Mesothelial cell of epicardium (in vitro differentiated cells): ENCODE measurements at regions not wholly inside any gene's neighbourhood (a gene's known extent, or its start where the extent isn't known, plus 50 kb on each side); places are given as distances from the start of the nearest gene placed in this dataset.

ENCODE experiments used
- DNase-seq, 2 experiments: peaks; one replicate each; pipeline ENCODE4 v3.0.0; 2021; ENCODE audit warnings: low spot score in 2 of 2; ENCODE audit not compliant: unreplicated experiment in 2 of 2
- H3K27ac Mint-ChIP-seq: 2 replicates; pipeline ENCODE4 v1.8.0; 2021; ENCODE audit warnings: mixed read lengths
- H3K27me3 Mint-ChIP-seq: 2 replicates; pipeline ENCODE4 v1.8.0; 2021; ENCODE audit warnings: low read depth, mixed read lengths
- H3K36me3 Mint-ChIP-seq: 2 replicates; pipeline ENCODE4 v1.8.0; 2021; ENCODE audit warnings: mixed read lengths
- H3K4me1 Mint-ChIP-seq: 2 replicates; pipeline ENCODE4 v1.8.0; 2021; ENCODE audit warnings: mixed read lengths
- H3K4me3 Mint-ChIP-seq: 2 replicates; pipeline ENCODE4 v1.8.0; 2021; ENCODE audit warnings: mild to moderate bottlenecking, moderate library complexity, mixed read lengths
- H3K9me3 Mint-ChIP-seq: 2 replicates; pipeline ENCODE4 v1.8.0; 2021; ENCODE audit warnings: mixed read lengths
- CTCF ChIP-seq: fragments of 200-600 bp; sonication (generic); IDR thresholded peaks from one replicate; pipeline ENCODE4 v1.5.0; 2021; ENCODE audit warnings: antibody characterized with exemption; ENCODE audit not compliant: unreplicated experiment

- no peak for TF ChIP-seq CTCF
- no peak for DNase-seq
- Mint-ChIP-seq H3K27me3 (no peaks in the 10 kb centered on the region), H3K4me3 (no peak overlapping the region), H3K9me3 (peaks cover 53% of the 10 kb centered on the region), H3K4me1 (no peaks in the 10 kb centered on the region), H3K36me3 (peaks cover 19% of the 10 kb centered on the region), H3K27ac (no peak overlapping the region)
Observed at GRCh38 chr2:83764447-83765005, 694.6 kb downstream of the SUCLG1 start.

- Mint-ChIP-seq H3K4me1 (peaks cover 26% of the 10 kb centered on the region), H3K4me3 (no peak overlapping the region), H3K27ac (no peak overlapping the region), H3K27me3 (no peaks in the 10 kb centered on the region), H3K9me3 (peaks cover 33% of the 10 kb centered on the region), H3K36me3 (peaks cover 15% of the 10 kb centered on the region)
- DNase-seq = no peak
- TF ChIP-seq CTCF = no peak
Observed at GRCh38 chr2:83757329-83757728, 701.8 kb downstream of the SUCLG1 start.

- H3K27ac Mint-ChIP-seq = no peak overlapping the region
- peaks cover 15% of the 10 kb centered on the region for H3K36me3 Mint-ChIP-seq
- no peaks in the 10 kb centered on the region for H3K27me3 Mint-ChIP-seq
- peaks cover 26% of the 10 kb centered on the region for H3K4me1 Mint-ChIP-seq
- H3K9me3 Mint-ChIP-seq = peaks cover 31% of the 10 kb centered on the region
- TF ChIP-seq CTCF = no peak
- DNase-seq = no peak
- no peak overlapping the region for H3K4me3 Mint-ChIP-seq
Observed at GRCh38 chr2:83756219-83756618, 702.9 kb downstream of the SUCLG1 start.

- no peak for DNase-seq
Observed at GRCh38 chr2:83747141-83747540, 711.9 kb downstream of the SUCLG1 start.

GRCh38 chr2:83744855-83745254, 714.2 kb downstream of the SUCLG1 start:
- H3K36me3 Mint-ChIP-seq = peaks cover 11% of the 10 kb centered on the region
- DNase-seq = no peak
- H3K9me3 Mint-ChIP-seq = peaks cover 27% of the 10 kb centered on the region
- H3K4me1 Mint-ChIP-seq = peaks cover 6% of the 10 kb centered on the region
- H3K27me3 Mint-ChIP-seq = no peaks in the 10 kb centered on the region
- TF ChIP-seq CTCF = no peak
- no peak overlapping the region for H3K27ac Mint-ChIP-seq
- H3K4me3 Mint-ChIP-seq = no peak overlapping the region

More at GRCh38 chr2:83747141-83747540, 711.9 kb downstream of the SUCLG1 start:
- Mint-ChIP-seq H3K27me3 (no peaks in the 10 kb centered on the region), H3K27ac (no peak overlapping the region), H3K9me3 (peaks cover 14% of the 10 kb centered on the region), H3K4me3 (no peak overlapping the region), H3K36me3 (peaks cover 3% of the 10 kb centered on the region), H3K4me1 (peaks cover 6% of the 10 kb centered on the region)
- no peak for TF ChIP-seq CTCF
